ENCODE measurements at regions not wholly inside any gene's neighbourhood (a gene's known extent, or its start where the extent isn't known, plus 50 kb on each side); places are given as distances from the start of the nearest gene placed in this dataset.

DNA sequence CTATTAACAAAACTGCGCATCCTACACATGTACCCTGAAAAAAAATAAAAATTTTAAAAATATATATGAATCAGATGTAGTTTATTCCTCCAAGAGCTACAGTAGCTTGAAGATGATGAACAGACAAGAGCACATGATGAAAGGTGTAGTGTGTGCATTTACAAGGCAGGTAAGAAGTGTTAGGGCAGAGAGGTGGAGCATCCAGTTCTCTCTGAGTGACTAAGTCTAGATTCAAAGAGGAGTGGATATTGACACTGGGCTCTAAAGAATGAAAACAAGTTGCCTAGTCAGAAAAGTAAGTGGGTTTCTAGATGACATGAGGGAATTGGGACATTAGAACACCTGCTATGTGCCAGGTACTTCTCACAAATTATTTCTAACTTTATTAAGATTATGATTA, 76.0 kb upstream of the CARD18 start:
- no peak overlapping the region for H3K4me3 ChIP-seq (ENCODE audit: low read depth, low read length)
- FAIRE-seq, result no peak
- H3K27me3 ChIP-seq (ENCODE audit: control insufficient read depth, insufficient read depth, low read length), result peaks cover 1% of the 10 kb centered on the region
- no peaks in the 10 kb centered on the region for H3K36me3 ChIP-seq (ENCODE audit: control insufficient read depth, insufficient read depth, low read length)
- TF ChIP-seq CTCF (IDR thresholded peaks at IDR 0.05; ENCODE audit: insufficient read depth, low read length, severe bottlenecking), result no peak
- DNase-seq (ENCODE audit: low read depth), result peak; percentile 26

DNA sequence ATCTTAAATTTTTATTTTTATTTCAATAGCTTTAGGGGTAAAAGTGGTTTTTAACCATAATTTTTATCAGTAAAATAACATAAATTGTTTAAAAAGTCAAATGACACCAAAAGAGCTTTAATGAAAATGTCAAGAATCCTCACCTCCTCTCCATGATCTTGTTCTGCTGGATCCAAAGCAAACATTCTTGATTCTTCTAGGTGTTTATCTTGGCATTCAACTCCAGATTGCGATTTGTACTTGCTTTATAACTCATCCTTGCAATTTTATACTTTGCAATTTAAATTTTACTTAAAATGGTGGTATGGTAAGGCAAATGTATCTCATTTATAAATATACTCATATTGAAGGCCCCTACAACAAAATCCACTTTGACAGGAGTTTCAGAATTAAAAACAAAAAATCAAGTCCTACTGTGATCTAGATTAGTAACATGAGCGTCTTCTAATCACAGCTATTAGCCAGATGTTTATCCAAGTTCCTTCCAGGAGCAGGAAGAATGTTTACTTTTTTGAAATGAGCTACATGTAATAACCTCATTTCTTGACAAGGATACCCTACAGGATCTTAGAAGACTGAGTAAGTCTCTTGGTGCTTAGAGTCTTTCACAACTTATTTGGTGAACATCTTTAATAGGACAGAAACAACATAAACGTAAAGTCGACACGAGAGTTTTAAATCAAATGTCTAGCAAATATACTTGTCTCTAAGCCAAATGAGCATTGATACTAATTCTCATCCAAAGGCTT, 72.4 kb upstream of the CARD18 start:
- Histone ChIP-seq H3K4me3 (ENCODE audit: low read depth, low read length) (no peak overlapping the region), H3K27me3 (ENCODE audit: control insufficient read depth, insufficient read depth, low read length) (no peaks in the 10 kb centered on the region), H3K36me3 (ENCODE audit: control insufficient read depth, insufficient read depth, low read length) (no peaks in the 10 kb centered on the region)
- peak; percentile 13 for DNase-seq (ENCODE audit: low read depth)
- no peak for TF ChIP-seq CTCF (IDR thresholded peaks at IDR 0.05; ENCODE audit: insufficient read depth, low read length, severe bottlenecking)
- FAIRE-seq, result no peak

GRCh38 chr11:105208019-105208418, 68.5 kb upstream of the CARD18 start:
- FAIRE-seq (no peak), DNase-seq (ENCODE audit: low read depth) (no peak)
- no peak overlapping the region for H3K4me3 ChIP-seq (ENCODE audit: low read depth, low read length)
- H3K36me3 ChIP-seq (ENCODE audit: control insufficient read depth, insufficient read depth, low read length), result no peaks in the 10 kb centered on the region
- TF ChIP-seq CTCF (IDR thresholded peaks at IDR 0.05; ENCODE audit: insufficient read depth, low read length, severe bottlenecking), result no peak
- no peaks in the 10 kb centered on the region for H3K27me3 ChIP-seq (ENCODE audit: control insufficient read depth, insufficient read depth, low read length)

DNA sequence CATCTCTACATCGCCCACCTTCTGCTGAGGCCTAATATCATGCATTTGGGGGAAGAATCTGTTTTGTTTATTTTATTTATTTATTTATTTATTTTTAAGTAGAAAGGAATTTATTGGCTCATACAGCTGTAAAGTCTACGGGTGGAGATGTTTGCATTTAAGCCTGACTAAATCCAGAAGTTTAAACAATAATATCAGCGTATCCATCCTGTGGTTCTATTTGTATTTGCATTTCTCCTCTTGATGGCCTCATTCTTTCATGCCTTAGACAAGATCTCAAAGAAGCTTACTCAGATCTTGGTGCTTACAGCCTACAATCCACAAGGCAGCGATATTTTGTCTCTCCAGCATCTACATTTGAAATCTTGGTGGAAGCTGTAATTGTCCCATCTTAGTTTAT, 67.1 kb upstream of the CARD18 start:
- peak; percentile 16 for DNase-seq (ENCODE audit: low read depth)
- no peak for TF ChIP-seq CTCF (IDR thresholded peaks at IDR 0.05; ENCODE audit: insufficient read depth, low read length, severe bottlenecking)
- no peak for FAIRE-seq
- Histone ChIP-seq H3K4me3 (ENCODE audit: low read depth, low read length) (no peak overlapping the region), H3K27me3 (ENCODE audit: control insufficient read depth, insufficient read depth, low read length) (no peaks in the 10 kb centered on the region), H3K36me3 (ENCODE audit: control insufficient read depth, insufficient read depth, low read length) (no peaks in the 10 kb centered on the region)

DNA sequence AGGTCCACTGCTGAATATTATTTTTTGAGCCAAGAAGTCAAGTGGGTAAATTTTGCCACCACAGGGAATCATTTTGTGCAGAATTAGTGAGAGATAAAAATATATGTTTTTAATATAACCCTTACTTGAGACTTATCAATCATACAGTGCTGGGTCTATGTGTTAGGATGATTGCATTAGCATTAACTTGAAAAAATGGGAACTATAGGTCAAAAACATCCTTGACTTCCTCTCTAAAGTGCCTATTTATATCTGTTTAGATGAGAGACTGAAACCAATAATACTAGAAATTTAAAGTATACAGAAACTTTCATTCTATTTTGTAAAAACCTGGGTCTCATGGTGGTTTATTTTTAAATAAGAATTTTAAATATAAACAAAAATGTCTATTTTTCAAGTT, 65.1 kb upstream of the CARD18 start:
- Histone ChIP-seq H3K36me3 (ENCODE audit: control insufficient read depth, insufficient read depth, low read length) (no peaks in the 10 kb centered on the region), H3K4me3 (ENCODE audit: low read depth, low read length) (no peak overlapping the region), H3K27me3 (ENCODE audit: control insufficient read depth, insufficient read depth, low read length) (no peaks in the 10 kb centered on the region)
- no peak for DNase-seq (ENCODE audit: low read depth)
- no peak for TF ChIP-seq CTCF (IDR thresholded peaks at IDR 0.05; ENCODE audit: insufficient read depth, low read length, severe bottlenecking)
- no peak for FAIRE-seq
